Gastroesophageal sphincter (tissue), 4 donors: ENCODE measurements at regions not wholly inside any gene's neighbourhood (a gene's known extent, or its start where the extent isn't known, plus 50 kb on each side); places are given as distances from the start of the nearest gene placed in this dataset.

Experiments
- ATAC-seq: fragments of 150-250 bp; one replicate; pipeline ENCODE4 v1.9.1; 2016; ENCODE audit warnings: mild to moderate bottlenecking, moderate library complexity
- H3K27ac ChIP-seq, 4 donors: fragments of 200-600 bp; sonication (generic) in 3 of 4; 1 replicate in 3 of 4; 2 replicates in 1 of 4; pipeline ENCODE4 v1.5.1; 2016 to 2019
- H3K27me3 ChIP-seq: fragments of 200-600 bp; sonication (generic); one replicate; pipeline ENCODE4 v1.5.1; 2019
- H3K36me3 ChIP-seq, 2 donors: fragments of 200-600 bp; sonication (generic); one replicate each; pipeline ENCODE4 v1.5.1; 2019; ENCODE audit warnings: control low read depth in 1 of 2
- H3K4me1 ChIP-seq, 3 donors: fragments of 200-600 bp; sonication (generic); 1 replicate in 2 of 3; 2 replicates in 1 of 3; pipeline ENCODE4 v1.5.1; 2016 to 2019; ENCODE audit warnings: control low read depth in 2 of 3
- H3K4me3 ChIP-seq, 2 donors: fragments of 200-600 bp; sonication (generic); one replicate each; pipeline ENCODE4 v1.5.1; 2019; ENCODE audit warnings: mild to moderate bottlenecking in 1 of 2, moderate library complexity in 1 of 2
- H3K9me3 ChIP-seq, 3 donors: fragments of 200-600 bp; sonication (generic); one replicate each; pipeline ENCODE4 v1.5.1; 2017 to 2019; ENCODE audit warnings: control low read depth in 2 of 3
- EP300 ChIP-seq: sonication (generic); formaldehyde crosslinking; IDR thresholded peaks from one replicate; pipeline ENCODE4 v1.6.1; 2017; ENCODE audit warnings: antibody characterized with exemption, mild to moderate bottlenecking
- POLR2A ChIP-seq, 2 donors: fragments of 450-650 bp; IDR thresholded peaks; one replicate each; pipeline ENCODE4 v1.6.1; 2017; ENCODE audit warnings: antibody characterized with exemption in 2 of 2, mild to moderate bottlenecking in 2 of 2, moderate library complexity in 1 of 2
- POLR2AphosphoS5 ChIP-seq: sonication (generic); formaldehyde crosslinking; IDR thresholded peaks from one replicate; pipeline ENCODE4 v1.6.1; 2017; ENCODE audit warnings: antibody characterized with exemption
- WGBS, 2 donors: methylation state at CpG; one replicate each; pipeline ENCODE4 v1.1.5; 2018; ENCODE audit warnings: low coverage in 1 of 2; 5-methylcytosine and 5-hydroxymethylcytosine counted together
- TF ChIP-seq, protein P1 (sequence below), 4 experiments: fragments of 200-600 bp in 2 of 4; fragments of 450-650 bp in 2 of 4; sonication (generic) in 1 of 4; IDR thresholded peaks; one replicate each; pipeline ENCODE4 v1.5.1; 2017 to 2019; ENCODE audit warnings: antibody characterized with exemption in 4 of 4, mild to moderate bottlenecking in 2 of 4, moderate library complexity in 2 of 4

DNA sequence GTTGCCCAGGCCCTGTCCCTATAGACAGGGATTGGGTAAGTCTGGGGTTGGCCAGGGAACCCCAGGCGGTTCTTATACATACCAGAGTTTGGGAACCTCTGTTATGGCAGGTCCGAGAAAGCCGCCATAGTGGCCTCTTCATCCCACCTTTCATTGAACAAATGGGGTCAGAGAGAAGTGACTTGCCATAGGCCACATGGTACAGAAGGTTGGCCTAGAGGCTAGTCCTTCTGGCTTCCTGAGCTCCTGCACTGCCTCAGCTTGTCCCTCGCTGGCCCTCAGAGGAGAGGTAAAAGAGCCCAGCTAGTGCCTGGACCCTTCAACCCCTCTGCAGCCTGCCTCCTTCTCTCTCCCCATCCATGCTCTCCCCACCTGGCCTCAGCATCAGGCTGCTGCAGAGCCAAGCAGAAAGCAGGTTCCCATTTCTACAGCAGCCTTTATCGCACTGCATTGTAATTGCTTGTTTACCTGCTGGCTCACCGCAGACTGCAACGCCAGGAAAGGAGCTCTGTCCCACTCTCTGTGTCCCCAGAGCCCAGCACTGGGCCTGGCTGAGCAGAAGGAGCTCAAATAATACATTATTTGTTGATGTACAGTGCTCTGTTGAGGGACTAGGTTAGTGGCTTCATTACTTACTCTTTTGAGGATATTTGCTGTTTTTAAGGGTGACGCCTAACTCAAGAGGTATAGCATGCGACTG is 103.6 kb downstream of the TRIM29 start:
- no peak overlapping the region for H3K27ac ChIP-seq
- H3K36me3 ChIP-seq = no peaks in the 10 kb centered on the region
- ATAC-seq = no peak
- WGBS, 2 donors = 81 to 82% methylated on average over 2 to 5 of the region's 9 CpGs
- H3K4me3 ChIP-seq = no peak overlapping the region
- peaks cover 0 to 21% (median 0%) of the 10 kb centered on the region in 3 donors for H3K9me3 ChIP-seq
- no peak for TF ChIP-seq EP300
- no peak for TF ChIP-seq POLR2A (IDR thresholded peaks at IDR 0.05)
- TF ChIP-seq, protein P1, sequence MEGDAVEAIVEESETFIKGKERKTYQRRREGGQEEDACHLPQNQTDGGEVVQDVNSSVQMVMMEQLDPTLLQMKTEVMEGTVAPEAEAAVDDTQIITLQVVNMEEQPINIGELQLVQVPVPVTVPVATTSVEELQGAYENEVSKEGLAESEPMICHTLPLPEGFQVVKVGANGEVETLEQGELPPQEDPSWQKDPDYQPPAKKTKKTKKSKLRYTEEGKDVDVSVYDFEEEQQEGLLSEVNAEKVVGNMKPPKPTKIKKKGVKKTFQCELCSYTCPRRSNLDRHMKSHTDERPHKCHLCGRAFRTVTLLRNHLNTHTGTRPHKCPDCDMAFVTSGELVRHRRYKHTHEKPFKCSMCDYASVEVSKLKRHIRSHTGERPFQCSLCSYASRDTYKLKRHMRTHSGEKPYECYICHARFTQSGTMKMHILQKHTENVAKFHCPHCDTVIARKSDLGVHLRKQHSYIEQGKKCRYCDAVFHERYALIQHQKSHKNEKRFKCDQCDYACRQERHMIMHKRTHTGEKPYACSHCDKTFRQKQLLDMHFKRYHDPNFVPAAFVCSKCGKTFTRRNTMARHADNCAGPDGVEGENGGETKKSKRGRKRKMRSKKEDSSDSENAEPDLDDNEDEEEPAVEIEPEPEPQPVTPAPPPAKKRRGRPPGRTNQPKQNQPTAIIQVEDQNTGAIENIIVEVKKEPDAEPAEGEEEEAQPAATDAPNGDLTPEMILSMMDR (IDR thresholded peaks at IDR 0.05) = no peak
- TF ChIP-seq POLR2AphosphoS5 = no peak
- H3K27me3 ChIP-seq = peaks cover 31% of the 10 kb centered on the region
- no peaks in the 10 kb centered on the region for H3K4me1 ChIP-seq

- no peak for ATAC-seq
- Histone ChIP-seq H3K36me3 (no peaks in the 10 kb centered on the region), H3K4me3 (no peak overlapping the region), H3K27me3 (peaks cover 44% of the 10 kb centered on the region), H3K4me1 (no peaks in the 10 kb centered on the region), H3K9me3 (peaks cover 0 to 19% (median 0%) of the 10 kb centered on the region in 3 donors), H3K27ac (no peak overlapping the region)
- 51 to 53% methylated on average over 4 to 10 of the region's 10 CpGs for WGBS, 2 donors
- TF ChIP-seq EP300 (no peak), POLR2A (IDR thresholded peaks at IDR 0.05) (no peak), POLR2AphosphoS5 (no peak)
- TF ChIP-seq, protein P1 (IDR thresholded peaks at IDR 0.05) = no peak
Observed at GRCh38 chr11:120032766-120033390, 105.0 kb downstream of the TRIM29 start.

DNA sequence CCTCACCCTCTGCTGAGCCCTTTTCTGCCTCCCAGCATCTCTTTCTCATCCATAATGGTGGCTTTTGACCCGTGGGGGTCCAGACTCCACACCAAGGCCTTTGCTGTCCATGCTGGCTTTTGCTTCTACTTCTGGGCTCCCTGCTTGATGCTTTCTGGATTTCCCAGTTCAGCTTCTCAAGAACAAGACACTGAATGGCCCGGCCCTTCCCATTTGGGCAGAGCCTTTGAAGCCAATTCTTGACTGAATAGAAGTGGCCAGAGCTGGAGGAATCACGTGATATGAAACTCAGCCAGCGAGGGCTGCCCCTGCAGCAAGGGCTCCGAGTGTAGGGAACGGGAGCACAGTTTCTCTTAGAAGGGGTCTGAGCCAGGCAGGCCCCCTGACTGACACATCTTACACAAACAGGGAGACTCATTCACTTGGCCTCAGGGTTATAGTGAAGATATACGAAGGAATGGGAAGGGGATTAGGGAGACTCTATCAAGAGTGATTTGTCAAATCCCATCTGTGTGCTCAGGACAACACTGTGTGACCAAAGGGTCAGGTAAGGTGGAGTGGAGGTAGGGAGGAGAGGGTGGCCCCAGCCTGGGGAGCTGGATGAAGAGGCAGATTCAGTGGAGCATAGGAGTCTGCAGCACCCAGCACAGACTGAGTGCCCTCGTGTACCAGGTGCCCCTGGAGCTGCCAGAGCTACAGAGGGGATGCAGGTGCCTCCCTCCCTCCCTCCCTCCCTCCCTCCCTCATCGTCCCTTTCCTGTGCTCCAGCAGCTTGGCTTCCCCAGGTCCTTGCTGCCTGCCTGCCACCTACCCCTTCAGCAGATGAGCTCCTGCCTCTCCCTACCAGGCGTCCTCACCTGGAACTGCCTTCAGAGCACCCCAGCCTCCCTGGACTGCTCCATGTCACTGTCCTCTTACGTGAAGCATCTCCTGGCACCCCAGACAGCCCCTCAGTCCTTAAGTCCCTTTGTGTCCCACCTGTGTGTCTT is 106.0 kb downstream of the TRIM29 start:
- Histone ChIP-seq H3K27ac (no peak overlapping the region), H3K36me3 (no peaks in the 10 kb centered on the region), H3K4me3 (no peak overlapping the region), H3K27me3 (peaks cover 53% of the 10 kb centered on the region), H3K4me1 (no peaks in the 10 kb centered on the region), H3K9me3 (peaks cover 0 to 9% (median 0%) of the 10 kb centered on the region in 3 donors)
- 0 to 42% methylated on average over 1 to 6 of the region's 11 CpGs for WGBS, 2 donors
- TF ChIP-seq POLR2AphosphoS5 = no peak
- TF ChIP-seq POLR2A (IDR thresholded peaks at IDR 0.05) = no peak
- TF ChIP-seq EP300 = no peak
- TF ChIP-seq, protein P1 (IDR thresholded peaks at IDR 0.05) = no peak
- ATAC-seq = no peak

GRCh38 chr11:120031156-120031555 is 106.8 kb downstream of the TRIM29 start:
- 83 to 87% methylated on average over 9 of the region's 11 CpGs for WGBS, 2 donors
- Histone ChIP-seq H3K27me3 (peaks cover 61% of the 10 kb centered on the region), H3K27ac (no peak overlapping the region), H3K36me3 (no peaks in the 10 kb centered on the region), H3K4me1 (no peaks in the 10 kb centered on the region), H3K9me3 (peaks cover 0 to 8% (median 0%) of the 10 kb centered on the region in 3 donors), H3K4me3 (no peak overlapping the region)
- no peak for ATAC-seq
- TF ChIP-seq, protein P1 (IDR thresholded peaks at IDR 0.05) = no peak
- TF ChIP-seq POLR2A (IDR thresholded peaks at IDR 0.05) = no peak
